CD14-positive monocyte (primary cell): ENCODE measurements at regions not wholly inside any gene's neighbourhood (a gene's known extent, or its start where the extent isn't known, plus 50 kb on each side); places are given as distances from the start of the nearest gene placed in this dataset.

ENCODE experiments used
- DNase-seq, 3 donors: peaks; one replicate each; pipeline ENCODE4 v3.0.0-alpha.2; 2011 to 2022
- H2AFZ ChIP-seq: 2 replicates; pipeline ENCODE4 v1.6.0; 2012; ENCODE audit warnings: mild to moderate bottlenecking, low read depth, low read length, inconsistent platforms; ENCODE audit not compliant: insufficient read depth, poor library complexity, severe bottlenecking
- H3K27ac ChIP-seq, 2 donors: 1 replicate in 1 of 2; 2 replicates in 1 of 2; pipeline ENCODE4 v1.5.1; 2012 to 2013; ENCODE audit warnings: low read length in 2 of 2, control low read depth in 1 of 2, inconsistent platforms in 1 of 2, low read depth in 1 of 2, mild to moderate bottlenecking in 1 of 2
- H3K27me3 ChIP-seq, 2 donors: one replicate each; pipeline versions ENCODE4 v1.6.0 to v1.6.1; 2011 to 2013; ENCODE audit warnings: low read length in 2 of 2; ENCODE audit not compliant: control insufficient read depth in 2 of 2, insufficient read depth in 2 of 2
- H3K36me3 ChIP-seq, 2 donors: replicated peaks in 1 of 2; 1 replicate in 1 of 2; 2 replicates in 1 of 2; pipeline versions ENCODE4 v1.5.1 to v1.6.1; 2012 to 2013; ENCODE audit warnings: low read length in 2 of 2, control low read depth in 1 of 2, inconsistent platforms in 1 of 2, mild to moderate bottlenecking in 1 of 2; ENCODE audit not compliant: insufficient read depth in 2 of 2, control insufficient read depth in 1 of 2
- H3K4me1 ChIP-seq, 2 donors: 1 replicate in 1 of 2; 2 replicates in 1 of 2; pipeline versions ENCODE4 v1.5.1 to v1.6.1; 2012 to 2013; ENCODE audit warnings: low read length in 2 of 2, control low read depth in 1 of 2, inconsistent platforms in 1 of 2, mild to moderate bottlenecking in 1 of 2, moderate library complexity in 1 of 2; ENCODE audit not compliant: insufficient read depth in 2 of 2, control insufficient read depth in 1 of 2
- H3K4me2 ChIP-seq: replicated peaks from 2 replicates; pipeline ENCODE3; 2012; ENCODE audit warnings: low read length, moderate library complexity, mild to moderate bottlenecking; ENCODE audit not compliant: poor library complexity, severe bottlenecking; ENCODE audit errors: extremely low read depth
- H3K4me3 ChIP-seq, 3 experiments: fragments of 200-600 bp in 1 of 3; sonication (generic) in 1 of 3; replicated peaks in 1 of 3; 1 replicate in 2 of 3; 2 replicates in 1 of 3; pipeline ENCODE4 v1.5.1; 2011 to 2013; ENCODE audit warnings: low read length in 3 of 3, mild to moderate bottlenecking in 3 of 3, control low read depth in 2 of 3, low read depth in 2 of 3, inconsistent platforms in 1 of 3, moderate library complexity in 1 of 3
- H3K79me2 ChIP-seq: 2 replicates; pipeline ENCODE4 v1.6.0; 2012; ENCODE audit warnings: mild to moderate bottlenecking, control low read depth, inconsistent platforms, low read length, moderate library complexity; ENCODE audit not compliant: insufficient read depth
- H3K9ac ChIP-seq: 2 replicates; pipeline ENCODE4 v1.6.0; 2017; ENCODE audit warnings: low read length, mild to moderate bottlenecking; ENCODE audit not compliant: insufficient read depth, poor library complexity, severe bottlenecking
- H3K9me3 ChIP-seq, 2 donors: replicated peaks in 1 of 2; 1 replicate in 1 of 2; 2 replicates in 1 of 2; pipeline versions ENCODE4 v1.5.1 to v1.6.1; 2012 to 2013; ENCODE audit warnings: low read length in 2 of 2, control low read depth in 1 of 2; ENCODE audit not compliant: control insufficient read depth in 1 of 2, insufficient read depth in 1 of 2
- H4K20me1 ChIP-seq: 2 replicates; pipeline ENCODE4 v1.6.0; 2012; ENCODE audit warnings: mild to moderate bottlenecking, low read length, control low read depth, moderate library complexity; ENCODE audit not compliant: insufficient read depth
- H3K27ac Mint-ChIP-seq, 7 donors: one replicate each; pipeline ENCODE4 v1.8.0; 2020; ENCODE audit warnings: mild to moderate bottlenecking in 7 of 7, mixed read lengths in 7 of 7, moderate library complexity in 6 of 7, inconsistent platforms in 2 of 7
- H3K27me3 Mint-ChIP-seq, 3 donors: one replicate each; pipeline ENCODE4 v1.8.0; 2021 to 2022; ENCODE audit warnings: low read depth in 3 of 3, mild to moderate bottlenecking in 3 of 3, mixed read lengths in 3 of 3, moderate library complexity in 3 of 3, inconsistent platforms in 1 of 3
- H3K36me3 Mint-ChIP-seq, 2 donors: one replicate each; pipeline ENCODE4 v1.8.0; 2020; ENCODE audit warnings: mixed read lengths in 2 of 2, inconsistent platforms in 1 of 2, mild to moderate bottlenecking in 1 of 2
- H3K4me1 Mint-ChIP-seq: one replicate; pipeline ENCODE4 v1.8.0; 2020; ENCODE audit warnings: mild to moderate bottlenecking, mixed read lengths
- H3K4me3 Mint-ChIP-seq, 2 donors: one replicate each; pipeline ENCODE4 v1.8.0; 2020; ENCODE audit warnings: mild to moderate bottlenecking in 2 of 2, mixed read lengths in 2 of 2, moderate library complexity in 1 of 2
- H3K9me3 Mint-ChIP-seq, 7 donors: one replicate each; pipeline ENCODE4 v1.8.0; 2020 to 2022; ENCODE audit warnings: mixed read lengths in 7 of 7, mild to moderate bottlenecking in 6 of 7, moderate library complexity in 6 of 7, inconsistent platforms in 2 of 7
- CTCF ChIP-seq: fragments of 200-600 bp; IDR thresholded peaks from one replicate; pipeline ENCODE4 v1.8.0; 2022; ENCODE audit warnings: antibody characterized with exemption, mild to moderate bottlenecking
- WGBS: methylation state at CpG from one replicate; pipeline ENCODE4 v1.1.5; 2013; ENCODE audit warnings: missing lambda C conversion rate; ENCODE audit not compliant: insufficient coverage; 5-methylcytosine and 5-hydroxymethylcytosine counted together
- intact Hi-C, 2 donors: fragments of 100-400 bp; cut with micrococcal nuclease; formaldehyde crosslinking; loops; one replicate each; pipeline versions ENCODE4 v1.15.0 to v1.15.1; 2023

GRCh38 chr5:4129523-4129922 is 533.9 kb downstream of the IRX1 start:
- no peak overlapping the region for H3K4me2 ChIP-seq
- peaks cover 0 to 26% of the 10 kb centered on the region in 2 donors for H3K9me3 ChIP-seq
- TF ChIP-seq CTCF = no peak
- H3K27me3 ChIP-seq = no peaks in the 10 kb centered on the region
- intact Hi-C loops = no loop called here
- H3K27ac ChIP-seq = no peak overlapping the region
- 100% methylated on average over 1 of the region's 7 CpGs for WGBS
- H4K20me1 ChIP-seq = no peaks in the 10 kb centered on the region
- H3K4me1 ChIP-seq = no peaks in the 10 kb centered on the region
- no peak for DNase-seq
- H3K79me2 ChIP-seq = no peaks in the 10 kb centered on the region
- H3K9ac ChIP-seq = no peak overlapping the region
- Mint-ChIP-seq H3K9me3 (peaks cover 5 to 19% (median 9%) of the 10 kb centered on the region in 7 donors), H3K36me3 (no peaks in the 10 kb centered on the region), H3K4me1 (no peaks in the 10 kb centered on the region), H3K27me3 (peaks cover 0 to 4% (median 3%) of the 10 kb centered on the region in 3 donors), H3K27ac (no peak overlapping the region), H3K4me3 (no peak overlapping the region)
- H2AFZ ChIP-seq = no peak overlapping the region
- no peaks in the 10 kb centered on the region for H3K36me3 ChIP-seq
- no peak overlapping the region for H3K4me3 ChIP-seq

DNA sequence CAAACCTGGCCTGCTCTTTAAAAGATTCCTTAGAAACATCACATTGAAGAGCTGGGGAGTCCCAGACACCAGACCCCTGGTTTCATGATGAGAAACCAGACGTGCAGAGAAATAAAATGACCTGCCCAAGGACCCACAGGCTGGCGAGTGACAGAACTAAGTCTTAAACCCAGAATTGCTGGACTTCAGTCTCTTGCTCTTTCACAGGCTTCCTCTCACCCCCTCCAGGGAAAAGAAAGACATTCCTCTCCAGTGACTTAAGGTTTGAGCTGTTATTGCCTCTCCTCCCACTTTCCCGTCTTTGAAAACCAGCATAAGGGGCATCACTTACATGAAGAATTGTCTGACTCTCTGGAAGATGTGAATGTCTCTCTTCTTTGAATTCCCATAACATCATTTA is 535.2 kb downstream of the IRX1 start:
- Histone ChIP-seq H4K20me1 (no peaks in the 10 kb centered on the region), H3K9me3 (peaks cover 0 to 30% of the 10 kb centered on the region in 2 donors), H3K4me2 (no peak overlapping the region), H3K36me3 (no peaks in the 10 kb centered on the region), H3K79me2 (no peaks in the 10 kb centered on the region), H3K27me3 (no peaks in the 10 kb centered on the region), H3K27ac (no peak overlapping the region), H3K4me3 (no peak overlapping the region), H2AFZ (no peak overlapping the region), H3K9ac (no peak overlapping the region), H3K4me1 (no peaks in the 10 kb centered on the region)
- TF ChIP-seq CTCF = no peak
- Mint-ChIP-seq H3K36me3 (no peaks in the 10 kb centered on the region), H3K4me1 (no peaks in the 10 kb centered on the region), H3K27ac (no peak overlapping the region), H3K4me3 (no peak overlapping the region), H3K27me3 (peaks cover 0 to 4% (median 3%) of the 10 kb centered on the region in 3 donors), H3K9me3 (peaks cover 4 to 22% (median 9%) of the 10 kb centered on the region in 7 donors)
- WGBS = 83% methylated on average over 1 of the region's 3 CpGs
- intact Hi-C loops = no loop called here
- no peak for DNase-seq
